Activated CD4-positive, alpha-beta T cell treated with anti-CD3 and anti-CD28 coated beads, Interleukin-2, Interleukin-4, amounts not matched to agents 100 ng/mL and 50 ng/mL, durations not matched to agents 16 hours and 8 hours (primary cell): ENCODE measurements at regions not wholly inside any gene's neighbourhood (a gene's known extent, or its start where the extent isn't known, plus 50 kb on each side); places are given as distances from the start of the nearest gene placed in this dataset.
"Not testable (repeated sequence)": the region's sequence is repeated elsewhere in the genome, so short reads cannot be mapped to it uniquely, and the experiment has no call there.

Experiments used
- DNase-seq: peaks from one replicate; pipeline ENCODE4 v3.0.0-alpha.2; 2020; ENCODE audit warnings: low spot score

GRCh38 chr12:74144396-74144795 is 393.2 kb upstream of the ATXN7L3B start:
- no peak for DNase-seq

GRCh38 chr12:74145328-74145727 is 392.3 kb upstream of the ATXN7L3B start:
- DNase-seq, result no peak

- no peak for DNase-seq
Observed at GRCh38 chr12:74148849-74149248, 388.8 kb upstream of the ATXN7L3B start.

- DNase-seq, result no peak
Observed at GRCh38 chr12:74152370-74152769, 385.3 kb upstream of the ATXN7L3B start.

GRCh38 chr12:74166096-74166495 is 371.5 kb upstream of the ATXN7L3B start:
- DNase-seq, result no peak

GRCh38 chr12:74169607-74170006 is 368.0 kb upstream of the ATXN7L3B start:
- no peak for DNase-seq

GRCh38 chr12:74170645-74171477 is 366.8 kb upstream of the ATXN7L3B start:
- no peak for DNase-seq

GRCh38 chr12:74171478-74171909 is 366.1 kb upstream of the ATXN7L3B start:
- DNase-seq, result no peak

GRCh38 chr12:74174961-74175360 is 362.7 kb upstream of the ATXN7L3B start:
- DNase-seq, result not testable (repeated sequence)

GRCh38 chr12:74185360-74185759 is 352.3 kb upstream of the ATXN7L3B start:
- DNase-seq, result no peak

GRCh38 chr12:74193191-74193590 is 344.4 kb upstream of the ATXN7L3B start:
- no peak for DNase-seq

- DNase-seq, result no peak
Observed at GRCh38 chr12:74204236-74204635, 333.4 kb upstream of the ATXN7L3B start.

GRCh38 chr12:74227846-74228545 is 309.6 kb upstream of the ATXN7L3B start:
- no peak for DNase-seq

- DNase-seq, result no peak
Observed at GRCh38 chr12:74229671-74230070, 308.0 kb upstream of the ATXN7L3B start.

GRCh38 chr12:74235342-74235741 is 302.3 kb upstream of the ATXN7L3B start:
- no peak for DNase-seq

- DNase-seq, result no peak
Observed at GRCh38 chr12:74241341-74241740, 296.3 kb upstream of the ATXN7L3B start.

GRCh38 chr12:74242088-74242487 is 295.5 kb upstream of the ATXN7L3B start:
- DNase-seq, result no peak

- no peak for DNase-seq
Observed at GRCh38 chr12:74245458-74245857, 292.2 kb upstream of the ATXN7L3B start.

GRCh38 chr12:74250891-74251290 is 286.7 kb upstream of the ATXN7L3B start:
- no peak for DNase-seq

GRCh38 chr12:74253826-74254225 is 283.8 kb upstream of the ATXN7L3B start:
- not testable (repeated sequence) for DNase-seq

- DNase-seq, result no peak
Observed at GRCh38 chr12:74254784-74255183, 282.9 kb upstream of the ATXN7L3B start.

GRCh38 chr12:74259199-74259598 is 278.4 kb upstream of the ATXN7L3B start:
- DNase-seq, result no peak

- no peak for DNase-seq
Observed at GRCh38 chr12:74264692-74265091, 272.9 kb upstream of the ATXN7L3B start.
